CD4-positive, alpha-beta T cell (primary cell): ENCODE measurements at regions not wholly inside any gene's neighbourhood (a gene's known extent, or its start where the extent isn't known, plus 50 kb on each side); places are given as distances from the start of the nearest gene placed in this dataset.

Source experiments
- ATAC-seq: fragments of 200-7000 bp; cut with Tn5 transposase; one replicate; pipeline ENCODE4 v1.10.0; 2022; ENCODE audit warnings: mild to moderate bottlenecking; ENCODE audit not compliant: poor library complexity
- CTCF ChIA-PET: fragments of 350-600 bp; sonication (Branson Sonifier 250); formaldehyde crosslinking; loops from one replicate; lab custom pipeline; 2021; ENCODE audit warnings: antibody characterized with exemption, inconsistent platforms; lab: Charles Lee
- POLR2A ChIA-PET: fragments of 350-600 bp; sonication (Branson Sonifier 250); formaldehyde crosslinking; loops from one replicate; lab custom pipeline; 2021; ENCODE audit warnings: antibody characterized with exemption, inconsistent platforms; lab: Charles Lee
- DNase-seq, 14 experiments: peaks; one replicate each; pipeline ENCODE4 v3.0.0-alpha.2; 2013 to 2020; ENCODE audit warnings: mixed read lengths in 2 of 14
- H3K27ac ChIP-seq, 2 donors: one replicate each; pipeline versions ENCODE4 v1.5.1 to v1.7.0; 2013; ENCODE audit warnings: low read length in 2 of 2, low read depth in 1 of 2, mild to moderate bottlenecking in 1 of 2
- H3K27me3 ChIP-seq, 2 experiments: 1 replicate in 1 of 2; 2 replicates in 1 of 2; pipeline versions ENCODE4 v1.6.1 to v1.7.0; 2013; ENCODE audit warnings: low read length in 2 of 2, control low read depth in 1 of 2, mild to moderate bottlenecking in 1 of 2, moderate library complexity in 1 of 2; ENCODE audit not compliant: insufficient read depth in 2 of 2, control insufficient read depth in 1 of 2
- H3K36me3 ChIP-seq: one replicate; pipeline ENCODE4 v1.6.1; 2013; ENCODE audit warnings: low read length, control low read depth; ENCODE audit not compliant: insufficient read depth
- H3K4me1 ChIP-seq: one replicate; pipeline ENCODE4 v1.6.1; 2013; ENCODE audit warnings: low read length, control low read depth; ENCODE audit not compliant: insufficient read depth
- H3K4me3 ChIP-seq: one replicate; pipeline ENCODE4 v1.5.1; 2013; ENCODE audit warnings: mild to moderate bottlenecking, low read length, moderate library complexity
- H3K9me3 ChIP-seq, 2 experiments: 1 replicate in 1 of 2; 2 replicates in 1 of 2; pipeline versions ENCODE4 v1.6.1 to v1.7.0; 2013; ENCODE audit warnings: low read length in 2 of 2, mild to moderate bottlenecking in 2 of 2, control low read depth in 1 of 2, moderate library complexity in 1 of 2; ENCODE audit not compliant: control insufficient read depth in 1 of 2, insufficient read depth in 1 of 2
- H3K27ac Mint-ChIP-seq: one replicate; pipeline ENCODE4 v1.8.0; 2020; ENCODE audit warnings: mixed read lengths
- H3K27me3 Mint-ChIP-seq: one replicate; pipeline ENCODE4 v1.8.0; 2021; ENCODE audit warnings: mixed read lengths
- H3K36me3 Mint-ChIP-seq: one replicate; pipeline ENCODE4 v1.8.0; 2021; ENCODE audit warnings: low read depth, mixed read lengths
- H3K4me1 Mint-ChIP-seq: one replicate; pipeline ENCODE4 v1.8.0; 2021; ENCODE audit warnings: low read depth, mixed read lengths
- H3K4me3 Mint-ChIP-seq: one replicate; pipeline ENCODE4 v1.8.0; 2020; ENCODE audit warnings: mild to moderate bottlenecking, mixed read lengths
- H3K9me3 Mint-ChIP-seq: one replicate; pipeline ENCODE4 v1.8.0; 2020; ENCODE audit warnings: mixed read lengths
- intact Hi-C, 2 experiments: fragments of 100-400 bp; cut with DNase I in 1 of 2; cut with micrococcal nuclease in 1 of 2; formaldehyde crosslinking; loops; one replicate each; pipeline versions ENCODE4 v1.15.1 to v1.9.0; 2023 to 2025; cut with DNase I, micrococcal nuclease
- TF ChIP-seq, protein P1 (sequence below): fragments of 200-600 bp; IDR thresholded peaks from one replicate; pipeline ENCODE4 v1.8.0; 2022; ENCODE audit warnings: antibody characterized with exemption, mild to moderate bottlenecking

DNA sequence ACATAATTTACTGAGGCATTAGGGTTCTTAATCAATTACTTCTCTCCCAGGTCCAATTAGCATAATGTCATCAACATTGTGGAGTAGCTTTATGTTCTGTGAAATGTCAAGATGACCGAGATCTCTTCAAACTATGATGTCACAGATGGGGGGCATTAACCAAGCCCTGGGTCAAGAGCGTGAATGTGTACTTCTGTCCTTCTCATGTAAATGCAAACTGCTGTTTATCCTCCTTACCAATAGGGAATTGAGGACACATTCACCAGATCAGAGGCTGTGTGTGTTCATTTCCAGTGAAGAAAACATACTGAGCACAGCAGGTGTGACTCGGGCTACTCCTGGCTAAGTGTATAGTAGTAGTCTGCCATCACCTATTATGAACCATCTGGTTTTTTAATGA, 177.9 kb downstream of the MINAR1 start:
- Histone ChIP-seq H3K9me3 (no peaks in the 10 kb centered on the region), H3K36me3 (no peaks in the 10 kb centered on the region), H3K4me1 (no peaks in the 10 kb centered on the region), H3K27ac (no peak overlapping the region), H3K27me3 (peaks cover 5 to 7% of the 10 kb centered on the region in 2 experiments), H3K4me3 (no peak overlapping the region)
- no peaks in the 10 kb centered on the region for H3K9me3 Mint-ChIP-seq
- H3K4me1 Mint-ChIP-seq, result no peaks in the 10 kb centered on the region
- DNase-seq (no peak), ATAC-seq (no peak)
- TF ChIP-seq, protein P1, sequence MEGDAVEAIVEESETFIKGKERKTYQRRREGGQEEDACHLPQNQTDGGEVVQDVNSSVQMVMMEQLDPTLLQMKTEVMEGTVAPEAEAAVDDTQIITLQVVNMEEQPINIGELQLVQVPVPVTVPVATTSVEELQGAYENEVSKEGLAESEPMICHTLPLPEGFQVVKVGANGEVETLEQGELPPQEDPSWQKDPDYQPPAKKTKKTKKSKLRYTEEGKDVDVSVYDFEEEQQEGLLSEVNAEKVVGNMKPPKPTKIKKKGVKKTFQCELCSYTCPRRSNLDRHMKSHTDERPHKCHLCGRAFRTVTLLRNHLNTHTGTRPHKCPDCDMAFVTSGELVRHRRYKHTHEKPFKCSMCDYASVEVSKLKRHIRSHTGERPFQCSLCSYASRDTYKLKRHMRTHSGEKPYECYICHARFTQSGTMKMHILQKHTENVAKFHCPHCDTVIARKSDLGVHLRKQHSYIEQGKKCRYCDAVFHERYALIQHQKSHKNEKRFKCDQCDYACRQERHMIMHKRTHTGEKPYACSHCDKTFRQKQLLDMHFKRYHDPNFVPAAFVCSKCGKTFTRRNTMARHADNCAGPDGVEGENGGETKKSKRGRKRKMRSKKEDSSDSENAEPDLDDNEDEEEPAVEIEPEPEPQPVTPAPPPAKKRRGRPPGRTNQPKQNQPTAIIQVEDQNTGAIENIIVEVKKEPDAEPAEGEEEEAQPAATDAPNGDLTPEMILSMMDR, result no peak
- H3K4me3 Mint-ChIP-seq, result no peak overlapping the region
- H3K27ac Mint-ChIP-seq, result no peak overlapping the region
- CTCF ChIA-PET, result no interaction called here
- intact Hi-C loops, result no loop called here
- POLR2A ChIA-PET, result no interaction called here
- H3K27me3 Mint-ChIP-seq, result peaks cover 33% of the 10 kb centered on the region
- no peaks in the 10 kb centered on the region for H3K36me3 Mint-ChIP-seq

DNA sequence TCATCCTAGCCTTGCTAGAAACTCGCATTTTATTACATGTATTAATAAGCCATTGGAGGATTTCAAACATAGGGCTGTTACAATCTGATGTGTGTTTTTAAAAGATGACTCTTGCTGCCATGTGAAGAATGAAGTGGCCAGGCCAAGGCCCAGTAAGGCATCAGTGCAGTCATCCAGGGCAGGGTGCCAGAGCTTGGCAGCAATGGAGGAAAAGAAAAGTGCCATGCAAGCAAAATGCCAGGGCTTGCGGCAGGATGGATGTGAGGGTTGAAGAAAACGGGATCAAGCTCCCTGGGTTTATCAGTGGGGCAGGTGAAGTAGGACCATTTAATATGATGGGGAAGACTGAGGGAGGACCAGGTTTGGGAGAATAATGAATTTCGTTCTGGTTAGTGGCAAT, 183.6 kb downstream of the MINAR1 start:
- H3K27ac ChIP-seq, result no peak overlapping the region
- ChIA-PET POLR2A (no interaction called here), CTCF (no interaction called here)
- no peaks in the 10 kb centered on the region for H3K36me3 ChIP-seq
- TF ChIP-seq, protein P1, result no peak
- no peaks in the 10 kb centered on the region for H3K27me3 ChIP-seq
- Mint-ChIP-seq H3K27me3 (peaks cover 22% of the 10 kb centered on the region), H3K36me3 (no peaks in the 10 kb centered on the region), H3K4me1 (no peaks in the 10 kb centered on the region), H3K27ac (no peak overlapping the region), H3K9me3 (no peaks in the 10 kb centered on the region), H3K4me3 (no peak overlapping the region)
- DNase-seq (no peak), ATAC-seq (no peak)
- intact Hi-C loops, result no loop called here
- H3K4me3 ChIP-seq, result no peak overlapping the region
- no peaks in the 10 kb centered on the region for H3K9me3 ChIP-seq
- no peaks in the 10 kb centered on the region for H3K4me1 ChIP-seq

DNA sequence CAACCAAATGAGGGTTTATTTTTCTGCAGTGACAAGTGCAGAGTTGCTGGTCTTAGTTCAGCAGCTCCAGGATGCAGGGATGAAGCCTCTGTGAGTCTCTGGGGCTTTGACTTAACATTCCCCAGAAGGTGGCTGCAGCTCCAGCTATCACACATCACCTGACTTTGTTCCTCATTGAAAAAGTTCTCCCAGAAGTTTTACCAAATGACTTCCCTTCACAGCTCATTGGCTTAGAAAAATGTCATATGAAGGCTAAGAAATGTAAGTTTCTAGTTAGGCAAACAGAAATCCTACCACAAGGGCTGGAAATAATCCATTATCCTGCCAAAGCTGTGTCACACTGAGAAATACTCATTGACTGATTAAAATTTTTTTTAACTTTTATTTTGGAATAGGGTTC, 184.9 kb downstream of the MINAR1 start:
- DNase-seq, result no peak
- Histone ChIP-seq H3K9me3 (no peaks in the 10 kb centered on the region), H3K36me3 (no peaks in the 10 kb centered on the region), H3K27me3 (peaks cover 0 to 3% of the 10 kb centered on the region in 2 experiments), H3K27ac (no peak overlapping the region), H3K4me3 (no peak overlapping the region), H3K4me1 (no peaks in the 10 kb centered on the region)
- ATAC-seq, result no peak
- intact Hi-C loops, result no loop called here
- Mint-ChIP-seq H3K36me3 (no peaks in the 10 kb centered on the region), H3K4me1 (no peaks in the 10 kb centered on the region), H3K27ac (no peak overlapping the region), H3K9me3 (no peaks in the 10 kb centered on the region), H3K4me3 (no peak overlapping the region), H3K27me3 (peaks cover 15% of the 10 kb centered on the region)
- POLR2A ChIA-PET, result no interaction called here
- CTCF ChIA-PET, result no interaction called here
- TF ChIP-seq, protein P1, result no peak
